ENCODE measurements at regions not wholly inside any gene's neighbourhood (a gene's known extent, or its start where the extent isn't known, plus 50 kb on each side); places are given as distances from the start of the nearest gene placed in this dataset.

DNA sequence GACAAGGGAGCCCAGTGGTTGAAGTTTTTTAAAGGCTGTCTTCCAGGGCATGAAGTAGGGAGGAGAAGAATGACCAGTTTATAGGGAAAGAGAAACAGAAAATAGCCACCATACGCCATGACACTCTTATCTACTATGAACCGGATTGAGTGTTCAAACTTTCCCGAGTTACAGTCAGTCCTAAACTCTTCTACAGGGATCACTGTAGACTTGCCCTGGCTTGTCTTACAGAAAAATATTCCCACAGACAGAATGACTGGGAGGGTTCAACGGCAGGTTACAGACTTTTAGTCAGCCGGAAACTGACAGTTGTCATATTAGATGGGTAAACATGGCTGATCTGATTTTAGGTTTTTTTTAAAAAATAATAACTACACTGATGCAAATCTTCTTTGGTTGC is 662.5 kb upstream of the SOX9 start:
- no peak for DNase-seq (ENCODE audit: low read depth in 2 of 2)

DNA sequence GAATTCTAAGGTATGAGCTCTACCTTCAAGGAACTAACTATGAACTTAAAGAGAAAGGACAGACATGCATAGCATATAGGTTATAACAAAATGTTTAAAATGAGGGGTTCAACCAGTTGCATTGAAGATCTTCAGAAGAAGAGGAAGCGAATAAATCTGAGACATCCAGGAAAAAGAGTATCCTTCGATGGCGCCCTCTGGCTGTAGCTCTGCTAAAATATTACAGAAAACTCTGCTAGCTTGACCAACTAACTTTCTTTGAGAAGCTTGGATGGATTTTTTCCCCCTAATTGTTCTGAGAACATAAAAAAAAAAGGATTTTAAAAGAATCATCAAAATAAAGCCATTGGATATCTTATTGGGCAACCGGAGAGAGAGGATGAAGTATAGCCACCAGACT is 659.9 kb upstream of the SOX9 start:
- DNase-seq (ENCODE audit: low read depth in 2 of 2), result no peak

DNA sequence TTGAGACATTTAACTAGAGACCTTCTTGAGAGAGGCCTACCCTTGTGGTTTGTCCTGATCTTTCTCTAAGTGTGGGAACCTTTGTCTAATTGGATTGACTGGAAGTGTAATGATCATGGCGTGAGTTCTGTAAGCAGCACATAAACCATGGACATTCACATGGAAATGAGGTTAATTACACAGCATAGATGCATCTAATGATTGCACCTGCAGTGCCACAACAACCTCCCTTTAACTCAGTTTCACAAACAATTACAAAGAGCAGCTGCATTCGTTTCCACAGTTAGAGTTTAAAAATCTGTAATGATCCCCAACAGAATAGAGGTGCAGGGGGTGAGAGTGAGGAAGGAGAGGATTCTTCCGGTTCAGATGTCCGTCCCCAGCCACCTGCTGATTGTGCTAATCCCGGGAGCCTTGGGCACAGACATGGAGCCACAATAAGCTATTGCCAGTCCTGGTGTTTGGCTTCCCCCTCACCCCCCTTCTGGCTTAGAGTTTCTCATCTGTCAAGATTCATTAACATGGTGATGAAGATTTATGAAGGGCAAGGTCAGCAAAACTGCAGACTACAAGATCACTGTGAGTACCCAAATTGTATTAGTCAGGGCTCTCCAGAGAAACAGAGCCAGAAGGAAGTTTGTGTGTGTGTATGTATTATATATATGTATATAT is 659.2 kb upstream of the SOX9 start:
- no peak for DNase-seq (ENCODE audit: low read depth in 2 of 2)

GRCh38 chr17:71464241-71464640 is 656.6 kb upstream of the SOX9 start:
- DNase-seq (ENCODE audit: low read depth in 2 of 2), result no peak

DNA sequence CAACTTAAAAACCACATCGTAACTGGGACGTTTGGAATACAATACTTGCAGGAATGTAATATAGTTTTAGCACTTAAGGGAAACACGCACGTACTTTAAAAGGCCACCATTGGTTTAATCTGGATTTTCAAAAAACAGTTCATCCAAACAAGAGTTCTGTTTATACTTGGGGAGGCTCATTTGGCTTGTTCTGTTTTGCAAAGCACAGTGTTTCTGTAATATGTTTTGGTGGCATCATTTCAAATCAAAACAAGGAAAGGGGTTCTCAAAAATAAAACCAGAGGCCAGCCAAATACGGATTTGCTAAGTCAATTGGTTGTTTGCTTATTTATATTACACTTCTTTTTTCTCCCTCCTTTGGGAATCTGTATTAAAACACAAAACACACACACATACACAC is 656.1 kb upstream of the SOX9 start:
- DNase-seq (ENCODE audit: low read depth in 2 of 2), result no peak

DNA sequence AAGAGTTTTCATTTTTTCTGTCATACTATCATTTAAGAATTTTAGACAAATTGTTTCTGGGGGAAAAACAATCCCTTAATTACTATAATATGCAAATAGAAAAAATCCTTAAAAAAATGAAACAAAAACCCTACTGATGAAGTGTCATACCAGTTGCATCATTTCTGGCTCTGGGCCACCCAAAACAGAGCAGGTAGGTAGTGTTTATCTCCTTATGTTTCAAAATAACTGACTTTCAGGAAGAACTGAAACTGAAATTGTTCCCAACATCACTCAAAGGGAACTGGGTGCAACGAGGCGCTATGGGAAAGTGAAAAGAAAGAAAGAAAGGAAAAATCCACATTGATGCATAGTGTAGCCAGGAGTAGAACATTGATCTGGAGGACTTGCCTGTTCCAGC is 653.1 kb upstream of the SOX9 start:
- no peak for DNase-seq (ENCODE audit: low read depth in 2 of 2)

DNA sequence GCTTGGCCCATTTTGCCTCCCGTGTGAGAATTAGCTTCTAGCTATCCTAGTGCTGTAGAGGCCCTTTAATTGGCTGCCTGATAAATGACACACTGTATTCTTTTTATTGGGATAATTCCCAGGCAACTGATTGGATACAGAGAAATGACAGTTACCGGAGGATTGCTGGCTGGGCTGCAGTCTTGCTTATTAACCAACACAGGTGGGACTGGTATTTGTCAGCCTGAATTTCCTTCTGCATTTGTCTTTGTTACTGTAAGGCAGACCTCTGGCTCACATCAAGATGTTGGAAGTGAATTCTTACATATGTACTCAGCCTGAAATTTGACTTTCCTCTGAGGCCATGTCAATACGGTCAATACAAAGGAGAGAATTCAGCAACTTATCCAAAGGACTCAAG is 650.8 kb upstream of the SOX9 start:
- DNase-seq (ENCODE audit: low read depth in 2 of 2), result no peak

DNA sequence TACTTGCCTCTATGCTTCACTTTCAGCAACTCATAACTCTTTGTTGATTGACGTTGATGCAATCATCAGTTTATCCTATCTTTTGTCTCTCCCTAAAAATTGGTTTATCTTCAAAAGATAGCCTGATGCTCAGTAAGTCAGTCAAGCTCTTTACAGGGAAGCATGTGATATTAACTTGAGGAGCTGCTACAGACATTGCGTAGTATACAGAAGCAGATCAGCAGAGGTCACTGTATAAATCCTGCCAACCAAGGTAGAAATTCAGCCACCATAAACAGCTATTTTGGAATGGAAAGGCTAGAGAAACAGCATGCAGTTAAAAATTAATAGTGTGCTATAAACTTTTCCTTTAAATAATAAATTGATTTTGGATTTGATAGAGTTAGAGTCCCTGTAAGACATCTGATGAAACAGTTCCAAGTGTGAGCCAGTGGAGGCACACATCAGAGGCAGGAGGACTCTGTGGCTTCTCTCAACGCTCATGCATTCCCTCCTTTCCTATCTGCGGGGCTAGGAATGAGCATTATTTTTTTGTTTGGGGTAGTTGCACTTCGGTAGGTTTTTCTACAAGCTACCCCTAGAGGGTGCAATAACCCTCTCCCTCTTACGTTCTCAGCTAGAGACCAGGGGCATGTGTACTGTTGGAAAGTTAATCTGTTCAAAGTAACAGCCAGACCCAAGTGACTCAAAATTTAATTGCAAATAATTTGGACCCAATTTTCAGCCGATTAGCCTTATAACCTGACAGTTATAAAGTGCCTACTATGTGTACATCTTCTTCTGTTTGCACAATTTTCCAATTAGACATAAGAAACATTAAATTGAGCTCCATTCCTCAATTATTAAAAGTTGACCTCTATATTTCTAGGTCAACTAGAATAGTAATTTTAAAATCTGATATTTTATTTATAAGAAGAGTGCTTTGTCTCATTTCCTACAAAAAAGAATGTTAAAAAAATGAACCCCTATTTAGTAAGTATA is 647.7 kb upstream of the SOX9 start:
- DNase-seq (ENCODE audit: low read depth in 2 of 2), result peak; percentile 1 to 11

GRCh38 chr17:71477356-71477755 is 643.5 kb upstream of the SOX9 start:
- DNase-seq (ENCODE audit: low read depth in 2 of 2), result no peak

- DNase-seq (ENCODE audit: low read depth in 2 of 2), result no peak
Measured at GRCh38 chr17:71480099-71480498, 640.7 kb upstream of the SOX9 start.

DNA sequence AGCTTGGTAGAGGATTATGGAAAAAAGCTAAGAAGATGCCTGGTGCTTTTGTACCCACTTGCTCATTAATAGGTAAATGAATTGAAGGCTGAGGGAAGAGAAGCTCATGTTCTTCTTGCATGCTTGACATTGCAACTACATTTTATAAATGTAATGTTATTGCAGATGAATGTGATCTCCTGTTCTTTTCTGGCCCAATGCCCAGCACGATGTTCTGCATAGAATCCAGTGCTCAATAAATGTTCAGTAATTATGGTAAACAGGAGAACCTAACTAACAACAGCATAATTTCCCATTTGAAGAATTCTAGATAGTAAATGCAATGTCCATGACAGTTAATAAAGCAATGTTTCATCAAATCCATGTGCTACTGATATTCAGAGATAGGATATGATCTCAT is 638.2 kb upstream of the SOX9 start:
- no peak for DNase-seq (ENCODE audit: low read depth in 2 of 2)

DNA sequence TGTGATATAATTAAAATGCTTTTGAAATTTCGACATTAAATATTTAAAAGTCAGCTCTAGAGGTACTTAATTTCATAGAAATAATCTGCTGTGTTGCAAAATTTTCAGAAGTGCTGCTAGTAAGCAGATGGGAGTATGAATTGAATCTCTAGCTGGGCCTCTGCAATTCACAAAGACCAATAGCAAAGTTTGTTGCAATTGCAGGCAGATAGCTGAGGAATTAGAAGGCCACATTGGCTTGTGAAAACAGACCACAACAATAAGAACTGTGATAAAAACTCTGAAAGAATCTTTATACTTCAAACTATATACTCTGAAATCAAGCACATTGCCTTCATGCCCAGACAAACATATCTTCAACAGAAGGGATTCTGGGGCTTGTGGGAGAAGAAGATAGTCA is 636.3 kb upstream of the SOX9 start:
- DNase-seq (ENCODE audit: low read depth in 2 of 2), result no peak

GRCh38 chr17:71485426-71485825 is 635.4 kb upstream of the SOX9 start:
- no peak for DNase-seq (ENCODE audit: low read depth in 2 of 2)

- DNase-seq (ENCODE audit: low read depth in 2 of 2), result no peak
Measured at GRCh38 chr17:71486261-71486660, 634.6 kb upstream of the SOX9 start.

DNA sequence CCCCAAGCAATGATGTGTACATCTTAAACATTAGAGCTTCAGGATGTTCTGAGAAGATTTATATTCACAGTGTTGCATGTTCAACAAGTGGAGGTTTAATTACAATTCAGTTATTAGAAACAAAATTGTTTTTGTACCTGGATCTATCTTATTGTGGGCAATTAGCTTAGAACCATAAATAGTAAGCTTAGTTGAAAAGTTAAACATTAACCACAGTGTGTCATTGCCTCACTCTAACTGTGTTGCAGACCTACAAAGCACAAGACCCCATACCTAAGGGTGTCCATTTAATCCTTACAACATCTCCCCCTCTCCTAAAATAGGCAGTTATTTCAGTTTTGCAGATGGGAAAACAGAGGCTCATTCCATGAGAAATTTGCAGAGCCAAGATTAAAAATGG is 632.0 kb upstream of the SOX9 start:
- DNase-seq (ENCODE audit: low read depth in 2 of 2), result no peak

GRCh38 chr17:71494062-71494855 is 626.6 kb upstream of the SOX9 start:
- no peak for DNase-seq (ENCODE audit: low read depth in 2 of 2)

DNA sequence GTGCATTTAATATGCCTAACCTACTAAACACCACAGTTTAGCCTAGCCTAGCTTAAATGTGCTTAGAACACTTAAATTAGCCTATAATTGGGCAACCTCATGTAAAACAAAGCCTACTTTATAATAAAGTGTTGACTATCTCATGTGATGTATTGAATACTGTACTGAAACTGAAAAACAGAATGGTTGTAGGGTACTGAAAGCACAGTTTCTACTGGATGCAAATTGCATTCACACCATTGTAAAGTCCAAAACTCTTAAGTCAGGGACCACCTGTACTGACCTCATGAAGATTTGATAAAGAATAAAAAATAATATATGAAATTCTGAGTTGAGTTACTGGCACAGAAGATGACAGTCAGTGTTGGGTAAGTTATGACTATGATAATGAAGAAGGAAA is 625.4 kb upstream of the SOX9 start:
- no peak for DNase-seq (ENCODE audit: low read depth in 2 of 2)

GRCh38 chr17:71496552-71496951 is 624.3 kb upstream of the SOX9 start:
- no peak for DNase-seq (ENCODE audit: low read depth in 2 of 2)

DNA sequence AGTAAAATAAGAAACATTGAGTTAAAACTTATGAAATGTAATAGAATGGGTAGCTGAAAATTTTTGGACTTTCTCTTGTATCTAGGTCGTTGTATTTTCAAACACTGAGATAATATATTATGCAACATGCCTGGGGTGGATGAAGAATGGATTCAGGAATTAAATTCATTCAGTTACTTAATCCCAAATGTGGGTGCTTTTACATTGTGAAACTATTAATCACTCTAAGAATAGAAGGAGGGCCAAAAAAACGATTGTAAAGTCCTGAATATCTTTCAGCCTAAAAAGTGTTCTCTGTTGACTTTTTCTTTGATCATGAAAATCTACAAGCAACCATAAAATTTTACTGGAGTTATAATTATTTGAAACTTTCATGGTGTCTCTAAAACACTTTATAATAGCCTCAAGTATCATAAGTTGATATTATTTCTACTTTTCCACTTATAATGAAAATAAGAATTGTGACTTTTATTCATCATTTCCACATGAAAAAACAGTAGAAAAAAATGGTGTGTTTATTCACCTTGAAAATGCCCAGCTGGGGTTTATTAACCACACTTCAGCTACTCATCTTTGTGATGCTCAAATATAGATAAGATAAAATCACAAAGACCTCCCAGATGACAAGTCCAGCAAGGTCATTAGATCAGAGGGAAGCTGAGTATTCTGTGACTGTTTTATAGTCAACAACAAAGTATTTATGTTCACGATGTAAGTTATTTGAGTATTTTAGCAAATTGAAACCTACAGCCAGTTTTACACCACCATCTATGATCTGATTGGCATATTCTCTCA is 619.9 kb upstream of the SOX9 start:
- DNase-seq (ENCODE audit: low read depth in 2 of 2), result no peak

- DNase-seq (ENCODE audit: low read depth in 2 of 2), result no peak
Measured at GRCh38 chr17:71501711-71502110, 619.1 kb upstream of the SOX9 start.

- DNase-seq (ENCODE audit: low read depth in 2 of 2), result no peak
Measured at GRCh38 chr17:71502443-71502842, 618.4 kb upstream of the SOX9 start.

All from lung microvascular endothelial cell (primary cell).